AG08396 (cell line): ENCODE measurements at regions not wholly inside any gene's neighbourhood (a gene's known extent, or its start where the extent isn't known, plus 50 kb on each side); places are given as distances from the start of the nearest gene placed in this dataset.

ENCODE experiments used
- DNase-seq: peaks from one replicate; pipeline ENCODE4 v3.0.0; 2012; ENCODE audit warnings: low spot score, mixed read lengths

DNA sequence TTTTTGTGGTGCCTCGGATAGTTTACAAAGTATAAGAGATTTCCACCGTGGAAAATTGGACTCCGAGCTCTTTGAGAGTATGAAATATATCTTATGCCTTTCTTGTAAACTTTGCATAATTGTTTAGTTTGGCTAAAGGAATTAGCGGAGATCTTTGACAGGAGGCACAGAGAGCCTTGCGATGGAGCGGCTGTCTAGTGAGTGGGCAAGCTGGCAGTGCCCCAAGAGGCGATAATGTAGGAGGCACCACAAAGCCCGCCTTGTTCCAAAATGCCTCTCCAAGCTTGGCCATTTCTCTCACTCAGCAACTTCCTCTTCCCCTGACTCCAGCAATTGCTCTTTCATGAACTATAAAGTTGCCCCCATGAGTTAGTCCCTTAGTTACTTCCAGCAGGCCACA is 270.1 kb upstream of the PRICKLE1 start:
- DNase-seq: no peak

DNA sequence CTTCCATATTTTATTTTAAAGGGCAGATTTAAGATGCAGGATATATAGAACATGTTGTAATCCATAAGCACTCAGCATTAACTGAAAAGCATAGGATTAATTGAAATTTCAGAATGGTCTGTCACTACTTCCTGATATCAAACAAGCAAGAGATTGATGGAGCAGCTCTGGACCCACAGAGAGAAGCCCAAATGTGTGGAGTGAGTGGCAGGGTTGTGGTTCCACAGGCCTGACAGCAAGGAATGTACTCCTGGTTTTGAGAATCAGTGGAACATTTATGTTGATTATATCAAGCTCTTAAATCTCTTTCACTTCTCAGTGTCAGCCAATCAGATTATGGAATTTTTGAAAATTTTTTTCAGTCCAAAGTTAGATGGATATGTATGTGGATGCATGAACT is 267.6 kb upstream of the PRICKLE1 start:
- no peak for DNase-seq

DNA sequence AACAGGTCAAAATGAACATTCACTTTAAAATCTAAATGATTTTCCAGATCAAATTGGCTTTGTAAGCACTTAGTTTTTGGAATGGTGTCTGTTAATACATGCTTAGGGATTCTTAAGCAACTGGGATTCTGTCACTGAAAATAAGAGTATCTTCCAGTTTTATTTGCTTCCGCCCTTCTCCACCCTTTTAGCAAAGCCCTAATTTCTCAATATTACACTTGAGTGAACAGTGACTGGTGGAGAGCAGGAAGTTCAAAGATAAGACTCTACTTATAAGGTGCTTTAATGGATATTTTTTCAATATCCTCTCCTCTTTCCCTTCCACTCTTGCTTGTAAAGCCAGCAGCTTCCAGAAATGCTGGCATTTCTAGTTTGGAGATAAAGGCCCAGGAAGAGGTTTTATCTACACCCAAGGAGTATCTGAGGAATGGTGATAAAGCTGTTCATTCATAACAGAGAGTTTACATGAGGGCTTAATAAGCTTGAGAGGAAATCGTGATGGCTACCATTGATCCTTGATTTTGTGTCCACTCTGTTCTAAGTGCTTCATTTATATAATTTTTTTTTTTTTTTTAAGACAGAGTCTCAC is 265.9 kb upstream of the PRICKLE1 start:
- no peak for DNase-seq

DNA sequence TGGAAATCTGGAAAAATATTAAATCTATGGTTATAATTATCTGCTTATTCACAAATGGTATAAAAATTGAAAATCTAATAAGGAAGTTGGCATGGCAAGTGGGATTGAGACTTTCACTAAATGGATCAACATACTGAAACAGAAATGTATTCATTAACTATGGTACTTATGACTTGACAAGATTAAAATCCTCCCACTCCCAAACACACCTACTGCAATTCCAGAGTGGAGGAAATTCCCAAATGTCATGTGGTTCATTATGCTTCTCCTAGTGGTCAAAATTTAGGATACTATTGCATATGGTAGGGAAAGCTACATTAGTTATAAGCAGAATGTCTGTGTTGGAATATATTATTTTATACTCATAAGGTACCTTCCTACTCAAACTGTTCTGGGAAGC is 265.3 kb upstream of the PRICKLE1 start:
- no peak for DNase-seq

DNA sequence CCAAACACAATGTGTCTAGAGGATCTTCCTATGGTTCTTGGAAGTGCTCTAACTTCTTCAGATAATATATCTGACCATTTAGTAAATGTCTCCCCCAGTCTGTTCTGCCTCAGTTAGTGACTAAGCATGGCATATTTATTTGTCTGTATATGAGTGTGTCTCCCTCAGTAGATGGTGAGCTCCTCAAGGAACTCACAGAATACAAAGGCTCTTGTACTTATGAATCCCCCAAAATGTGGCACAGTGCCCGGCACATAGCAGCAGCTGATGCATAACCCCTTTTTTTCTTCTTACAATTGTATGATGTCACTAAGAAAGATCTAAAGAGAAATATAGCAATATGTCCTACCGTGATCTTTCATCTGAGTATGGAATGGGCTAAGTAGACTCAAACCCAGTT is 264.7 kb upstream of the PRICKLE1 start:
- no peak for DNase-seq

DNA sequence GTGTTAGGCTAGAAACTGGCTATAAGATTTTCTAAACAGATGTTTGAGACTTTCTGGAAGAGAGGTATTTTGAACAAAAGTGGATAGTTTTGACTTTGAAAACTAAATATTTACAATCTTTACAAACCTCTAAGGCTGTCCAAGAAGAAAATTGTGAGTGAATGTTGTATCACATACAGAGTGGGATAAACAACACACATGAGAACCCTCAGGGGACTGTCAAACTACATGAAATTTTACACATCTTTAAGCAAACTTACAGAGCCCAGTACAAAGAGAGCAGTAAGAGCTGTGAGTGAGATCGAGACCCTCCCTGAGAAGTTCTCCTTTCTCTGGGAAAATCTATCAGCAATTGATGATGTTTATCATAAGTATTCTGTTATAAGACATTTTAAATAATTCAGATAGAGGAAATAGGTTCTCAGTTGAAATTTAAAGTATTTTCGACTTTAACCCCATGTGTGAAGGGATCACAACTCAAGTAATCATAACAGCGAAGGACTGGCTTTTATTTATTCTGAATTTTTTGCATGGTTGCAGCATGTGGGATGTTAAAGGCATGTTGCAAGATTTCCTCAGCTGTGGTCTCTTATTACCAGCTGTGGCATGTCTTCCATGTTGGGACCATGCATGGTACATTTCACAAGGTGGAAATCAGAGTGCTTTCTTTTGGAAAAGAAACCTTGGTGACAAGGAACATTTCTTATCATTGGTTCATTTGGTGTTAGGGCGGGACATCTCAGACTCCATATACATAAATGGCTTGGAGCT is 264.0 kb upstream of the PRICKLE1 start:
- no peak for DNase-seq

DNA sequence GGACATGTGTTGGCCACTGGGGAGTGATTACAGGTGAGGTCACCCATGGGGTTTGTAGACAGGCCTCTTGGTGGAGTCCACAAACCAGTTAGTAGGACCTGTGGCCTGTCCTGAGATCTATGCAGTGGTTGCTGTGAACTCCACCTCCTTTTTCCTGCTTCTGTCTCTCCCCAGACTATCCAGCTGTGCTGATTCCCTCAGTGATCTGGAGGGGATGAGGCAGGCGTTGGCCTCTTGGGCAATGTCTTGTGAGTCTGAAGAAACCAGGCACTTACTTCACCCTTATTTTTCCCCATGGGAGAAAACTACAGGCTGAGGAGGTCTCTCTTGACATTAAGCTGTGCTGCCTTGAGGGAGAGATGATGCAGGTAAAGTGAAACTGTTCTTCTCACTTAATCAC is 257.2 kb upstream of the PRICKLE1 start:
- DNase-seq: no peak

DNA sequence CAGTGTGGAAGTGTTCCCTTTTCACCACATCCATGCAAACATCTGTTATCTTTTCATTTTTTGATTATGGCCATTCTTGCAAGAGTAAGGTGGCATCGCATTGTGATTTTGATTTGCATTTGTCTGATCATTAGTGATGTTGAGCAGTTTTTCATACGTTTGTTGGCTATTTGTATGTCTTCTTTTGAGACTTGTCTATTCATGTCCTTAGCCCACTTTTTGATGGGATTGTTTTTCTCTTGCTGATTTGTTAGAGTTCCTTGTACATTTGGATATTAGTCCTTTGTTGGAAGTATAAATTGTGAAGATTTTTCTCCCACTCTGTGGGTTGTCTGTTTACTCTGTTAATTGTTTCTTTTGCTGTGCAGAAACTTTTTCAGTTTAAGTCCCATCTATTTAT is 244.5 kb upstream of the PRICKLE1 start:
- no peak for DNase-seq

DNA sequence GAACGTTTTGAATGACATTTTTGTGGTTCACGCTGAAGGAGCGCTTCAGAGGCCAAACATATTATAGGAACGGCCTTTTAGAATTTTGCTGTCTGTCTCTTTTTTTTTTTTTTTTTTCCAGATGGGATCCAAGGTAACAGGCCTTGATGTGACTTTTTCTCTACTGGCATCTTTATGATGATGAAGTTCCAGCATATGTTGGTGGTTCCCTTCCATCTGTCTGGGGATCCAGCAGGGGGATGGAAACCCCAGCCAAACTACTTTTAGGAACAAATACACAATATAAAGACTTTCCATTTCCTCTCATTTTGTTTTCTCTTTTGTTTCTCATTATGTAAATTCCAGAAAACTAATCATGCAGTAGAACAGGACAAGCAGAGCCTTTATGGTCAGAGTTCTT is 239.3 kb upstream of the PRICKLE1 start:
- no peak for DNase-seq

DNA sequence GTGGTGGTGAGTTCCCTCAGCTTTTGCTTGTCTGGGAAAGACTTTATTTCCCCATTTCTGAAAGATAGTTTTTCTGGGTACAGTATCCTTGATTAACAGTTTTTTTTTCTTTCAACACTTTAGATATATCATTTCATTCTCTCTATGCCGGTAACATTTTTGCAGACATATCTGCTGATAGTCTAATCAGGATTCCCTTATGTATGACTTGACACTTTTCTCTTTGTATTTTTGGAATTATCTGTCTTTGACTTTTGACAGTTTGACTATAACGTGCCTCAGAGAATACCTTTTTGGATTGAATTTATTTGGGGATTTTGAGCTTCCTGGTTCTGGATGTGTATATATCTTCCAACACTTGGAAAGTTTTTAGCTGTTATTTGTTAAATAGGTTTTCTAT is 234.8 kb upstream of the PRICKLE1 start:
- no peak for DNase-seq

DNA sequence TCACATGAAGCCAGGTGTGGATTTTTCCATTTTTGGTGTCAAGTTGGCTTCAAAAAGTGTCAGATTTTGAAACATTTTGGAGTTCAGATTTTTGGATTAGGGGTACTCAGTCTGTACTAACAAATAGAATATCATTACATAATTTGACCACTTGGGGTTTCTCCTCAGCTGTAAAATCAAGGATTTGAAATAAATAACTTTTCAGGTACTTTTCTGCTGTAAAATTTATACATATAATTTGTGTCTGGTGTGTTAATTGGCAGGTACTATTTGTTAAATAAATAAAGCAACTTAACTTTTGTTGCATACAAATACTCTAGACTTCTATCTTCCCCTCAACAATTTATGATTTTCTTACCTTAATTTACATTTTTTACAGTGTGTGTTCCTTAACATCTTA is 234.1 kb upstream of the PRICKLE1 start:
- no peak for DNase-seq

DNA sequence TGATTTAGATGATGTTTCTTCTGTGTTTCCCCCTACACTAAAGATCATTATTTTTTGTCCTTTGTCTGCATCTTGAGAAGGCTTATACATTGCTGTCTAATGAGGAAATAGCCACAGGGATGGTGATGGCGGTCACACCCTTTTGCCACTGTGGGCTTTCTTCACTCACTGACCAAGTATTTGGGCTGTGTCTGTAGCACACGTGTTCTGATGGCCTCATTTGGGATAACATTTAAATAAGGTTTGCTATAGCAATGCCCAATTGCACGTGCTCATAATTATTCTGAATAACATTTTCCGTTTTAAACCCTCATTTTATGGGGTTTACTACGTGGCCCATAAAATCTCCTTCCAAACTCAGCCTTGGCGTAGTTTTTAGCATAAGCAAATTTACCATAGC is 230.3 kb upstream of the PRICKLE1 start:
- DNase-seq: no peak

DNA sequence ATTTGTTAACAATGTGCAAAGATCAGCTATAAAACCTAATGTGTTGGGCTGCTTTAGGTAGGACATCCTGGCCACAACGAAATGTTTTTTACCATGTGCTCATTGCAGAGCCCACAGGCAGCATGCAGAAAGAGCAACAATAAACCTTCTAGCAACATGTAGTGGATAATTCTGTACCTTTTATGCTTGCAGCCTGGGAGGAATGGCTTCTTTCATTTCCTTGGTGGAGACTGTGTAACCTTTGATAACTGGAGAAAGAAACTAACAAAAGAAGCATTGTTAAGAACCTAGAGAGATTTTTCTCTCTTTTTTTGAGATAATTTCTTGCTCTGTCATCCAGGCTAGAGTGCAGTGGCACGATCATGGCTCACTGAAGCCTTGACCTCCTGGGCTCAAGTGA is 225.5 kb upstream of the PRICKLE1 start:
- no peak for DNase-seq

DNA sequence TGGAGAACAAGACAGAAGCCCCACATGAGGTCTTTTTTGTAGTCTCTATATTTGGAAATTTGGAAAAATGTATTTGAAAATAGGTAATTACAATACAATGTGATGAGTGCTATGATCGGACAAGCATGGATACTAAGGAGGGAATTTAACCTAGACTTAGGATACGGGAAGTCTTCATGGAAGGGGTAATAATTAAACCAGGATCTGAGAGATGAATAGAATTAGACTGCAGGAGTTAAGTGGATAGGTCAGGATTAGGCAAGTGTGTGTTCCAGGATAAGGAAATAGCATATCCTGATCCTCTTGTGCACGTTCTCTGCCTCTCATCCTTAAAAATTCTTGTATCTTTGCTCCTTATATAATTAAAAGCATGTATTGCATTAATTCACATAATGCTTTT is 223.3 kb upstream of the PRICKLE1 start:
- DNase-seq: no peak

DNA sequence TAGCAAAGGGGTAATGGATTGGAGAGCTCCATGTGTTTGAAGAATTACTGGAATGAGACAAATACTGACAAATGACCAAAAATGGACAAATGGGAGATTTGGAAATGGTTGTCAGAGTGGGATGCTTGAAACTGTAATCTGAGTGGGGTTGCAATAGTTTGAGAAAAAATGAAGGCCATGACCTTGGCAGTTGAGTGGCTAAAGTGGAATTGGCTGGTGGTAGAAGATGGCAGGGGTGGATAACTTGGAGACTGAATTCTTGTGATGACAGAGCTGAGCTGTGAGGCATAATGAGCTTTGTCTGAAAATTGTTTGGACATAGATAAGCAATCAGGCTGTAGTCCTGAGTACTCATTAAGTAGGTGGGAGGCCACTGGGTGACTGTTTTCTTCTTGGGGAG is 222.5 kb upstream of the PRICKLE1 start:
- no peak for DNase-seq

DNA sequence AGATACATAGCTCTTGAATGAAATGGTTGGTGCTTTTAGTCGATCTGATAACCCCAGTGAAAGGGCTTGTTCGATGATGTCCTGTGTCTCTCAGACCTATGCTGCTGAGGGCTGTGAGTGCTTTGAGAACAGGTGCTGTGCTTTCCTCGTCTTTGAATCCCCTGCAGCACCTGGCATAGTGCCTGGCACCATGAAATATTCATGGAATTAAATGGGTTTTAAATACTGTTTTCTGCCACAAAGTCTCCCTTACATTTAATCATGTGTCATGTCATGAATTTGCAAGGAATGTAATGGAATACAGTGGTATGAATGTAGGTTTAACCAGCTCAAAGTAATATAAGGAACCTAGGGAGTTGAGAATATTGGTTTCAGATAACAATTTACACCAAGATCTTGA is 220.5 kb upstream of the PRICKLE1 start:
- DNase-seq: no peak

DNA sequence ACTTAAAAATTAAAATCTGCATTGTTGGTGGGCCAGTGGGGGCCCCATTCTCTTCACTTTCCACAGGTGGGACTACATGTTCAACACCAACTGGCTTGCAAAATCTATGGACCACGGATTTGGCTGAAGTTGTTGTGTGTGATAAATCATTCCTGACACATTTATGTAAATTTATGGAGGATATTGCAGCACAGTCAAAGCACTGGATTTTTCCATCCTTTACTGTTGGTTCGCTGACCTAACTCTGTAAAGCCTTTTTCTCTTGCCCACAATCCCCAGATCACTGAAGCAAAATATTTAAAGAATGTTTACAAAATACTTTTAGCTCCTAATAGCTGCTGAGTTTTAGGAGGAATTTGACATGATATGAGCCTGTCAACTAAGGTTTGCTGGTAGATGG is 219.7 kb upstream of the PRICKLE1 start:
- DNase-seq: peak; percentile 27

DNA sequence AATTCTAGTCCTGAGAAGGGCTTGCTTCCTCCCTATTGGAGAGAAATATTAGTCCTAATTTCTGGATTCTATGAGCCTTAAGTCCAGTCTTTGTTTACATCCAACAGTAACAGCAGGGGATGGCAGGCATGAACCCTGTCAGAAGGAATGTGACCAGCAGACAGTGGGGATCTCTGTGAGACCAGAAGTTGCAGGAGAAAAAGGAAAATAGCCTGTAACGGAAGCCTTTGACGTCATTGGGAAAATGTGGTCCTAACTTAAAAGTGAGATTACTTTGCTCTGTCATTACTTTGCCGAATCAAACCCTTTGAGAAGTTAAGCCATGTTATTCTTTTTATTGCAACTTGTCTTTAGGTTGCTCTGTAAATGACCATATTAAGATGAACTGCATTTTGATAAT is 218.2 kb upstream of the PRICKLE1 start:
- no peak for DNase-seq

DNA sequence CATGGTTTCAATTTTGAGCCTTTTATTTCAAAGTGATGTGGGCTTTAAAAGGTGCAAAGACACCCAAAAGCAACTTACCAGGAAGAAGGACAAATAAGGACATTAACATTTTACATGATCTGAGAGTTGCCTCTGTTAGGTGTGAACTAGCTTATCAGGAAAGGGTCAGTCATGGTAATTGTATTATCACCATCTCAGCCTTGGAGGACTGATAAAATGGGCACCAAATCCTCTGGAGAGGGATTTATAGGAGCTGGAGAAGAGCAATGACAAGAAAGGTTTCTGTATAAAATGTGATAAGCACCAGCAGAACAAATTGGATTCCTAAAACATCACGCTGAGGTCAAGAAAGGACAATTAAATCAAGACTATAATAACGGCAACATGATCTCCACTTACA is 217.7 kb upstream of the PRICKLE1 start:
- no peak for DNase-seq

DNA sequence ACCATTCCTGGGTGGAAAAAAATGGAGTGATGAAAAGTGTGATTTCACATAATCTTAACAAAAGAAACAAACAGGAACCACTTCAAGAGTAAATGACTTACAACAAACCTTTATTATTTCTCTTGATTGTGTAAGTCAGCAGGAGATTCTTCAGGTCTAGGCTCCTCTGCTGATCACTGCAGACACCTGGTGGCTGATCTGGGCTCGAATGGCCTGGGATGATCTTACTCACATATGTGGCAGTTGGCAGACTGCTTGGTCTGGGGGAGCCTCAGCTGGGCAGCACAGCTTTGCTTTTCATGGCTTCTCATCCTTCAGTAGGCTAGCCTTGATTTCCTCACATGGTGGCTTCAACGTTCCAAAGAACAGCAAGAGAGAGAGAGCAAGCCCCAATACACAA is 215.4 kb upstream of the PRICKLE1 start:
- no peak for DNase-seq

DNA sequence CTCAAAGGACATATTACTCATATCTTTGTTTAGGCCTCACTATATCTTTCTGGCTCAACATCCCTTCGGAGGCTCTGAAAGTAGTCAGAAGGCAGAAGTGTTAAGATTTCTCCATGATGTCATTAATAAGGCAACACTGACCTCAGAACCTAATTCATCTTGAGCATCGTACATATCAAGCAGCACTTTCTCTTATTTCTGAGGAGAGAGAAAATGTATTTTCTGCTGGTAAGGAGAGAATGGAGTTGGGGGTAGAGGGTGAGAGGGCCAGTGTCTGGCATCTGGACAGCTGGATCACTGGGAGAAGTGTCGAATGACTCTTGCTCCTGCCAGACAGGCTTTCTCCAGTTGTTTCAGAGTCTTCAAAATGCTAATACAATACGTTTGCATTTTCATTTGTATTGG is 213.2 kb upstream of the PRICKLE1 start:
- DNase-seq: no peak

DNA sequence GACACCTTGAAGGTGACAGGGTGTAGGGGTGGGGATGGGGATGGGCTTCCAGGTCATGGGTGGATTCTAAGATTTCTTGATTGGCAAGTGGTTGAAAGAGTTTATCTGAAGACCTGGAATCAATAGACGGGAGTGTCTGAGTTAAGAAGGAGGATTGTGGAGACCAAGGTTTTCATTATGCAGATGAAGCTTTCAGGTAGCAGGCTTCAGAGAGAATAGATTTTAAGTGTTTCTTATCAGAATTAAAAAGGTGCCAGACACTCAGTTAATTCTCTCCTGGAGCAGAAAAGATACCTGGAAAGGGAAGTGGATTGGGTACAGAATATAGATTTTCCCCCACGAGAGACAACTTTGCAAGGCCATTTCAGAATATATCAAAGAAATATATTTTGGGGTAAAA is 211.7 kb upstream of the PRICKLE1 start:
- DNase-seq: no peak

DNA sequence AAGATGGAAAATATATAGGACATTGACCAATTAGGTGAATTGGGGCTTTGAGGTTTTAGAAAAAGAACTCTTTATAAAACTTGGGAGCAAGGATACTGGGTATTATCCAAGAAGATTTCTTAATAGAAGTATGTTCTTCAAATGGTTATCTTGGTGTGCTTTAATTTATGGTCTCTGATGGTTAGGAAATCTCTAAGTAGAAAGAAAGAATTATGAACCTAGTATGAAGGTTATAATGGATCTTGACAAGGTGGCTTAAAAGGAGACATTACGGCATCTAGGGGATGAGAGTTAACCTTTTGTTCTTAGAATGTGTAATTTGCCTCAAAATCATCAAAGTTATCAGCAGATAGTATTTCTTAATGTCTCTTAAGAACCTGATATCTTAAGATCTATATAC is 210.4 kb upstream of the PRICKLE1 start:
- no peak for DNase-seq

DNA sequence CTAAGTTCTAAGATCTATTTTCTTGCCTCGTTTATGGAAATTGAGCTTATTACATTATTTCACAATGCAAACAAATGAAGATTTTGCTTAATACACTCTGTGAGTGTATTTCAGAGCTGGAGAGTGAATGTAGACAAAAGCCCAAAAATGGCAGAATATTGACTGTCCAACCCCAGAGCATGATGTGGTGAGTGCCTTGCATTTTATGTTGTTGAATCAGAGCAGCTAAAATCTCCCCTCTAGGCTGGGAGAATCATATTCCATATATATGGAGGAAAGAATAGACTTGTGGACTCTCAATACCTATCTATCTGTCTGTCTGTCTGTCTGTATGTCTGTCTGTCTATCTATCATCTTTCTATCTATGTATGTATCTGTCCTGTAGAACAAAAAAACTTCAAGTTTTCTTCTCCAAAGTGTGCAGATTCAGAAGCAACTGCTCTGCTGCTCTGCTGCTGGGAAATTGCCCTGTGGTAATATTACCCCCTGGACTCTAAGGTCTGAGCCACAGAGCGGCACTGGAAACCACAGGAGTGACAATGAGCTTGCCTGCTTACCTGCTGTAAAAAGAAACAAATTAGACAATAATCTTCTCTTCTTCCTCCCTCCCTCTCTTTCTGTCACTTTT is 209.4 kb upstream of the PRICKLE1 start:
- DNase-seq: peak; percentile 22
